Uterus (tissue), 3 donors: ENCODE measurements at regions not wholly inside any gene's neighbourhood (a gene's known extent, or its start where the extent isn't known, plus 50 kb on each side); places are given as distances from the start of the nearest gene placed in this dataset.
A peak's percentile ranks its signal among the peaks of the same experiment; 100 is the strongest.

ENCODE experiments used
- DNase-seq, 2 donors: peaks; one replicate each; pipeline ENCODE4 v3.0.0-alpha.2; 2019 to 2020
- H3K27ac ChIP-seq, 2 donors: fragments of 200-600 bp; sonication (generic); 1 replicate in 1 of 2; 2 replicates in 1 of 2; pipeline ENCODE4 v1.5.1; 2016 to 2018
- H3K27me3 ChIP-seq, 2 donors: fragments of 200-600 bp; sonication (generic); one replicate each; pipeline ENCODE4 v1.5.1; 2018 to 2019; ENCODE audit warnings: control low read depth in 1 of 2
- H3K36me3 ChIP-seq, 2 donors: fragments of 200-600 bp; sonication (generic); one replicate each; pipeline ENCODE4 v1.5.1; 2019; ENCODE audit warnings: control low read depth in 1 of 2
- H3K4me1 ChIP-seq, 2 donors: fragments of 200-600 bp; sonication (generic); one replicate each; pipeline ENCODE4 v1.5.1; 2018 to 2019; ENCODE audit warnings: control low read depth in 1 of 2
- H3K4me3 ChIP-seq, 2 donors: fragments of 200-600 bp; sonication (generic); 1 replicate in 1 of 2; 2 replicates in 1 of 2; pipeline ENCODE4 v1.5.1; 2018 to 2019; ENCODE audit warnings: mild to moderate bottlenecking in 1 of 2
- H3K9me3 ChIP-seq, 2 donors: fragments of 200-600 bp; sonication (generic); one replicate each; pipeline ENCODE4 v1.5.1; 2019; ENCODE audit warnings: control low read depth in 1 of 2
- POLR2A ChIP-seq, 2 donors: fragments of 450-650 bp; IDR thresholded peaks; one replicate each; pipeline ENCODE4 v1.6.1; 2016; ENCODE audit warnings: antibody characterized with exemption in 2 of 2, mild to moderate bottlenecking in 1 of 2, moderate library complexity in 1 of 2
- intact Hi-C: fragments of 100-400 bp; cut with DNase I; formaldehyde crosslinking; loops from one replicate; pipeline ENCODE4 v1.15.1; 2023; ENCODE audit warnings: low total_unique reads
- TF ChIP-seq, protein P1 (sequence below), 4 experiments: fragments of 200-600 bp in 2 of 4; fragments of 450-650 bp in 2 of 4; sonication (generic) in 2 of 4; IDR thresholded peaks; one replicate each; pipeline ENCODE4 v1.5.1; 2016 to 2019; ENCODE audit warnings: antibody characterized with exemption in 4 of 4, mild to moderate bottlenecking in 2 of 4, moderate library complexity in 1 of 4
- donor health status: DM: yes; HTN: yes; CAD: no.

DNA sequence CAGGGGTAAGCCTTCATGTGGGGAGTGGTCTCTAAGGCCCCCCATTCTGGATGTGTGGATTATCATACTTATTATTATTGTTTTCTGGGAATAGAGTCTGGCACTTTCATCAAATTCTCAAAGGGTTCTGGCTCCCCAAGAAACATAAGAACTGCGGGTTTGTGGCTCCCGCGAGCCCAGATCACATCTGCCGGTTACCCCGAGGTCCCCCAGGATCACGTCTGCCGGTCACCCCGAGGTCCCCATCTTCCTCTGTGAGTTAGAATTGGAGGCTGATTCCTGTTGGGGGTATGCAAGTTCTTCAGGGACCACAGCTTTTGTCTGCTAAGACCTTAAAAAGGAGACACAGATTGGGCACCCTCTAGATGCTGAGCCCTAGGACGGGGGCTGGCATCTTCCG, 116.7 kb upstream of the FRMD1 start:
- DNase-seq: peak in 1 of 2 donors; percentile 3
- Histone ChIP-seq H3K4me1 (no peaks in the 10 kb centered on the region), H3K9me3 (no peaks in the 10 kb centered on the region), H3K27ac (no peak overlapping the region), H3K4me3 (no peak overlapping the region), H3K36me3 (no peaks in the 10 kb centered on the region), H3K27me3 (no peaks in the 10 kb centered on the region)
- TF ChIP-seq, protein P1, sequence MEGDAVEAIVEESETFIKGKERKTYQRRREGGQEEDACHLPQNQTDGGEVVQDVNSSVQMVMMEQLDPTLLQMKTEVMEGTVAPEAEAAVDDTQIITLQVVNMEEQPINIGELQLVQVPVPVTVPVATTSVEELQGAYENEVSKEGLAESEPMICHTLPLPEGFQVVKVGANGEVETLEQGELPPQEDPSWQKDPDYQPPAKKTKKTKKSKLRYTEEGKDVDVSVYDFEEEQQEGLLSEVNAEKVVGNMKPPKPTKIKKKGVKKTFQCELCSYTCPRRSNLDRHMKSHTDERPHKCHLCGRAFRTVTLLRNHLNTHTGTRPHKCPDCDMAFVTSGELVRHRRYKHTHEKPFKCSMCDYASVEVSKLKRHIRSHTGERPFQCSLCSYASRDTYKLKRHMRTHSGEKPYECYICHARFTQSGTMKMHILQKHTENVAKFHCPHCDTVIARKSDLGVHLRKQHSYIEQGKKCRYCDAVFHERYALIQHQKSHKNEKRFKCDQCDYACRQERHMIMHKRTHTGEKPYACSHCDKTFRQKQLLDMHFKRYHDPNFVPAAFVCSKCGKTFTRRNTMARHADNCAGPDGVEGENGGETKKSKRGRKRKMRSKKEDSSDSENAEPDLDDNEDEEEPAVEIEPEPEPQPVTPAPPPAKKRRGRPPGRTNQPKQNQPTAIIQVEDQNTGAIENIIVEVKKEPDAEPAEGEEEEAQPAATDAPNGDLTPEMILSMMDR (IDR thresholded peaks at IDR 0.05): no peak
- no peak for TF ChIP-seq POLR2A (IDR thresholded peaks at IDR 0.05)
- intact Hi-C loops: no loop called here

DNA sequence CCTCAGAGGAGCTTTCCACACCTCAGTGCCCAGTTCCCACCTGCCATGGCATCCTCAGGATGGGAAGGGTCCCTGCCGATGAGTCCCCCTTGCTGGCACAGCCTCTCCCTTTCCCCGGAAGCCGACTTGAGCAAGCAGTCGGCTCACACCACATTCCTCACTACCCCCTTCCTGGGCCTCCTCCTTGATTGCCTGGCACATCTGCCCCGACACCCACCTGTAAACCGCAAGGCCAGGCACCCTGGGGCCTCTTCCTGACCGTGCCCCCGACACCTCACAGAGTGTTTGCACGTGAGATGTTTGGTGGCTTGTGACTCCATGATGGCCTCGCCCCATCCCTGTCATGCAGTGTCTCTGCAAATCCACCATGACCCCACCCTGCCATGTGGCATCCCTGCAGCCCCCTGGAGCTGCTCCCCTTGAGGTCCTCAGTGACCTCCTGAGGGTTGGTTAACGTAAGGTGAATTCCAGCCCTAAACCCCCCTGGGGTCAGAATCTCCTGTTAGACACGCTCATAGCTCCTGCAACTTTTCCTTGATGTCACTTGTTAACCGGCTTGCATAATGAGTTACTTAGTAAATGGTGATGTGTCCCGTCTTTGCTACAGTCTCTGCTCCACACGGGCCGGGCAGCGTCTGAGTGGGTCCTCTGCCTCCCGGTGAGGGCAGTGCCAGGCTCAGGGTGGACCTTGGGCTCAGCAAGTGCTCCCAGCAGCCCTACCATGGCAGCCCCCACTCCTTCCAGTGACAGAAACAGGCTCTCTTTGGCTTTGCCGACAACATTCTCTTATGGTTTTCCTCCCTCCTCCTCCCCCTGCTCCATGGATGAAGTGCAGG, 115.9 kb upstream of the FRMD1 start:
- no peak overlapping the region for H3K4me3 ChIP-seq
- intact Hi-C loops: no loop called here
- no peak overlapping the region for H3K27ac ChIP-seq
- no peaks in the 10 kb centered on the region for H3K9me3 ChIP-seq
- DNase-seq: peak in 1 of 2 donors; percentile 8
- H3K27me3 ChIP-seq: no peaks in the 10 kb centered on the region
- no peaks in the 10 kb centered on the region for H3K4me1 ChIP-seq
- no peaks in the 10 kb centered on the region for H3K36me3 ChIP-seq
- TF ChIP-seq, protein P1 (IDR thresholded peaks at IDR 0.05): no peak
- TF ChIP-seq POLR2A (IDR thresholded peaks at IDR 0.05): no peak

DNA sequence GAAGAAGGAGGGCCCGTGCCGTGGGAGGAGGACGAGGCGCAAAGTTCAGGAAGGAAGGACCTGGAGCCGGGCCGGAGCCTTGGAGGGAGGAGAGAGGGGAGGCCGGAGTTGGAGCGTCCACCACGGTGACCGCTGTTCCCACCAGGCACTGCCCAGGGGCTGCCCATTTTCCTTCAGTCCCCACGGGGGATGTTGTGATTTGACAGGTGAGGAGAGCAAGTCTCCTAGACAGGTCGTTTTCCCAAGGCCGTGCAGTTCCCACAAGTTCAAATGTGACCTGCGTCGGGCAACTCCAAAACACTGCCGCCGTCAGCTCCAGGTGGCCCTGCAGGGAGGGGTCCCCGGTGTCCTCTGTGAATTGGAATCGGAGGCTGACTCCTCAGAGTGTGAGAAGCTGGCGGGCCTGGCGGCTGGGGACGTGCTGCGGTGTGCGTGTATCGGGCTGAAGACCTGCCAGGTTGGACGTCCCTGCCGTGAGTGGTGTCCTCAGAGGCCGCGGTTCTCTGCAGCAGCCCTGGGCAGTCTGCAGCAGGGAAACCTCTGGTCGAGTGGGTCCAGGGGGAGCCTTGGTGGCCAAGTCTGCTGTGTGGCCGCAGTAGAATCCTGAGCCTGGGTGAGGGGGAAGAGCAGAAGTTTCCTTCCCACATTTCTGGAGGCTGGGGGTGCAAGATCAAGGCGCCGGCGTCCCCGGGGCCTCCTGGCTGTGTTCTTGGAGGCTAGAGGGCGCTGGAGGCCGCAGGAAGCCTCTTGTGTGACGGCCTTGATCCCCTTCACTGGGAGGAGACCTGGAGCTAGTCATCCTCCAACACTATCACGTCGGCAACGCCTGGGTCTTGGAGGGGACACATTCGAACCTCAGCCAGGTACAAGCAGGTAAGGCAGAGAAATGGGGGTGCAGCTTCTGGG, 115.1 kb upstream of the FRMD1 start:
- Histone ChIP-seq H3K27me3 (no peaks in the 10 kb centered on the region), H3K9me3 (no peaks in the 10 kb centered on the region), H3K27ac (no peak overlapping the region), H3K4me3 (no peak overlapping the region), H3K36me3 (no peaks in the 10 kb centered on the region), H3K4me1 (no peaks in the 10 kb centered on the region)
- intact Hi-C loops: no loop called here
- TF ChIP-seq, protein P1 (IDR thresholded peaks at IDR 0.05): no peak
- TF ChIP-seq POLR2A (IDR thresholded peaks at IDR 0.05): no peak
- peak; percentile 11 to 12 for DNase-seq

DNA sequence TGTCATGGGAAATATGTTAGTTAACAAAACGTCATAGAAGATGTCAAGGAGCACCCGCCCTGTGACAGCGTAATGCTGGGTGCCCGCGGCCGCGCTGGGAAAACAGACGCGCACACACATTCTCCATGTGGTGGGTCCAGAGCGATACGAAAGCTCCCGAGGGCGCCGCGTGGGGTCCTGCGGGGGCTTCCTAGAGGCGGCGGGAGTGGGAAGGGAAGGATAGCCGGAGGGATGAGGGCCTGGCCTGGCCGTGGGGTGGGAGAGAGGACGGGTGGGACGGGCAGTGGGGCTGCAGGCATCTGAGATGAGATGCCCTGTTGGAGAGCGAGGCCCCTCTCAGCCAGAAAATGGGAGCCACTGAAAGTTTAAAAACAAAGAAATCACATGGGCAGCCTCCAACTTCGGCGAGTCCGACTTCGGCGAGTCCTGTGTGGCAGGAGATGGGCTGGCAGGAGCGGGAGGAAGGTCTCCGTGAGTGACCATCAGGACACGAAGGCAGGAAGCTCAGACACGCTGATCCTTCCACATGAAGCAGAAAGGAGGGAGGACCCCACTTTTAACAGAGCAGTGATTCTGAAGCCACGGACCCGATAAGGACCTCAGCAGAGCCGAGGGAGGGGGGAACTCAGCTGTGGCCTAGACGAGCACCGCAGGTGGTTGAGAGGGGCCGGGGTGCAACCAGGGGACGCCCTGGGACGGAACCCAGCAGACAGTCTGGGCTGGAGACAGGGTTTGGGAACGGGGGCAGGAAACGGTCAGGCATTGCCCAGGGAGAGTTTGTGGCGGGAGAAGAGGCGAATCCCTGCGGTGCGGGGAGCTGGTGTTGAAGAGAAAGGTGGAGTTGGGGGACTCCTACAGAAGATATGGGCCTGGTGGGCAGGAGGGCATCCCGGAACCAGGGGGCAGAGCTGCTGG, 114.1 kb upstream of the FRMD1 start:
- intact Hi-C loops: no loop called here
- Histone ChIP-seq H3K36me3 (no peaks in the 10 kb centered on the region), H3K4me1 (no peaks in the 10 kb centered on the region), H3K4me3 (no peak overlapping the region), H3K27ac (no peak overlapping the region), H3K27me3 (no peaks in the 10 kb centered on the region), H3K9me3 (no peaks in the 10 kb centered on the region)
- TF ChIP-seq, protein P1 (IDR thresholded peaks at IDR 0.05): no peak
- TF ChIP-seq POLR2A (IDR thresholded peaks at IDR 0.05): no peak
- peak; percentile 8 to 13 for DNase-seq
